Chondrocyte (in vitro differentiated cells): ENCODE measurements at regions not wholly inside any gene's neighbourhood (a gene's known extent, or its start where the extent isn't known, plus 50 kb on each side); places are given as distances from the start of the nearest gene placed in this dataset.

Source experiments
- DNase-seq: peaks from one replicate; pipeline ENCODE4 v3.0.0; 2021; ENCODE audit warnings: mixed read lengths, low spot score
- H3K27ac Mint-ChIP-seq: one replicate; pipeline ENCODE4 v1.8.0; 2021; ENCODE audit warnings: mild to moderate bottlenecking, moderate library complexity, mixed read lengths; ENCODE audit not compliant: unreplicated experiment
- H3K27me3 Mint-ChIP-seq: 2 replicates; pipeline ENCODE4 v1.8.0; 2021; ENCODE audit warnings: low read depth, mixed read lengths
- H3K36me3 Mint-ChIP-seq: 2 replicates; pipeline ENCODE4 v1.8.0; 2021; ENCODE audit warnings: low read depth, mixed read lengths
- H3K4me1 Mint-ChIP-seq: 2 replicates; pipeline ENCODE4 v1.8.0; 2021; ENCODE audit warnings: low read depth, mild to moderate bottlenecking, mixed read lengths
- H3K4me3 Mint-ChIP-seq: one replicate; pipeline ENCODE4 v1.8.0; 2021; ENCODE audit warnings: mild to moderate bottlenecking, moderate library complexity, mixed read lengths; ENCODE audit not compliant: unreplicated experiment
- H3K9me3 Mint-ChIP-seq: 2 replicates; pipeline ENCODE4 v1.8.0; 2021; ENCODE audit warnings: low read depth, mixed read lengths
- TF ChIP-seq, protein P1 (sequence below): fragments of 200-600 bp; sonication (generic); IDR thresholded peaks from 2 replicates; pipeline ENCODE4 v1.5.0; 2021; ENCODE audit warnings: antibody characterized with exemption, mild to moderate bottlenecking, moderate library complexity

DNA sequence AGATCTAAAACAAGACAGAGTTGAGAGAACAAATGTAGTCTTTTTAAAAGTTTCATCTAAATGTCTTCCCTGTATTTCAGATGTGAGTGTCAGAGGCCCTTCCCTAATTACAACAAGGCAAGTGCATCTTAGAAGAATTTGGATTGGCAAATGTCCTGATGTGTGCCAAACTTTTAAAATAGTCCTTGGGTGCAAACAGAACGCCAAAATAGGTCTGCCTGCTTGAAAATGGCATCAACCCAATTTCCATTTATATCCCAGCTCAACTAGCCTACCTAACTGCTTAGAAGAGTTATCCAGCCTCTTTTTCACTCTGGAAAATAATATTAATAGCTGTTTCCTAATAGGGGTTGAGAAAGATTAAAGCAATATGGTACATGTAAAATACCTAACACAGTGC, 311.8 kb upstream of the ARRDC4 start:
- H3K4me1 Mint-ChIP-seq, result peaks cover 11% of the 10 kb centered on the region
- TF ChIP-seq, protein P1, sequence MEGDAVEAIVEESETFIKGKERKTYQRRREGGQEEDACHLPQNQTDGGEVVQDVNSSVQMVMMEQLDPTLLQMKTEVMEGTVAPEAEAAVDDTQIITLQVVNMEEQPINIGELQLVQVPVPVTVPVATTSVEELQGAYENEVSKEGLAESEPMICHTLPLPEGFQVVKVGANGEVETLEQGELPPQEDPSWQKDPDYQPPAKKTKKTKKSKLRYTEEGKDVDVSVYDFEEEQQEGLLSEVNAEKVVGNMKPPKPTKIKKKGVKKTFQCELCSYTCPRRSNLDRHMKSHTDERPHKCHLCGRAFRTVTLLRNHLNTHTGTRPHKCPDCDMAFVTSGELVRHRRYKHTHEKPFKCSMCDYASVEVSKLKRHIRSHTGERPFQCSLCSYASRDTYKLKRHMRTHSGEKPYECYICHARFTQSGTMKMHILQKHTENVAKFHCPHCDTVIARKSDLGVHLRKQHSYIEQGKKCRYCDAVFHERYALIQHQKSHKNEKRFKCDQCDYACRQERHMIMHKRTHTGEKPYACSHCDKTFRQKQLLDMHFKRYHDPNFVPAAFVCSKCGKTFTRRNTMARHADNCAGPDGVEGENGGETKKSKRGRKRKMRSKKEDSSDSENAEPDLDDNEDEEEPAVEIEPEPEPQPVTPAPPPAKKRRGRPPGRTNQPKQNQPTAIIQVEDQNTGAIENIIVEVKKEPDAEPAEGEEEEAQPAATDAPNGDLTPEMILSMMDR, result no peak
- H3K27ac Mint-ChIP-seq, result no peak overlapping the region
- DNase-seq, result no peak
- H3K4me3 Mint-ChIP-seq, result no peak overlapping the region
- peaks cover 13% of the 10 kb centered on the region for H3K27me3 Mint-ChIP-seq
- peaks cover 3% of the 10 kb centered on the region for H3K9me3 Mint-ChIP-seq
- H3K36me3 Mint-ChIP-seq, result peaks cover 2% of the 10 kb centered on the region

DNA sequence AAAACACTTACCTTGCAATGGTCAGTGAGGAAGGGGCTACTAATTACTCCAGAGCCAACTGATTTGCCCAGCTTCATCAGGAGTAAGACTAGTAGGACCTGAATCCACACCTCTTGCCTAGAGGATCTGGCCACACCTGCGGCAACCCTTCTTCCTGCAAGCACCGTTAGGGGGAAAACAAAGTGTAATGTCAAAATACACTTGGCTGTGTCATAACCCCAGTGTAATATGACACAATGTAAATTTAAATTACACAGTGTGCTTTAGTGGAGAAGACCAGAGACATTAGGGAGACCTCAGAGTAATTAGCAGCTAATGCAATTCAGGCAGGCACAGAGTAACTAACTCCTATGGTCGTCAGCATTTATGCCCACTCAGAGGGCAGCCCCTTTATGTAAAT, 308.5 kb upstream of the ARRDC4 start:
- Mint-ChIP-seq H3K36me3 (peaks cover 2% of the 10 kb centered on the region), H3K27me3 (peaks cover 31% of the 10 kb centered on the region), H3K4me1 (peaks cover 11% of the 10 kb centered on the region), H3K27ac (no peak overlapping the region), H3K9me3 (no peaks in the 10 kb centered on the region), H3K4me3 (no peak overlapping the region)
- TF ChIP-seq, protein P1, result no peak
- no peak for DNase-seq

DNA sequence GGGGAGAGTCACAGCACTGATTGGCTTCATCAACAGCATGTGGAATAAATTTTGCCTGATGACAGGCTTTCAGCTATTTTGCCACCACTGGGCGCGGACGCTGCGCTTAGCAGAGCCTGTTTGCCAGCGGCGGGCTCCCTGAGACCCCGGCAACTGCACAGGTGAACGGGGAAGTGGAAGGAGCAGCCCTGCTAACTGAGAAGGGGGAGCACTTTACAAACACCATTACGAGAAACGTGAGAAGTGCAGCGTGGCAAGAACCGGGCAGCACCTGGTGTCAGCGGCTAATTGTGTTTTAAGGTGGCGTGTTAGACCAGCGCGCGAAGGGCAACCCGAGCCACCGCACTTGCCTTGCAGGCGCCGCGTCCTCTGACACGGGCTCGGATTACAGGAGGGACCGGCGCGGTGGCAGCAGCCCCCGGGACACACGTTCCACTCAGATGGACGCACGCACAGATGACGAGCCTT, 307.8 kb upstream of the ARRDC4 start:
- H3K4me1 Mint-ChIP-seq, result peaks cover 11% of the 10 kb centered on the region
- H3K4me3 Mint-ChIP-seq, result peak overlapping the region; percentile 66
- TF ChIP-seq, protein P1, result no peak
- peaks cover 33% of the 10 kb centered on the region for H3K27me3 Mint-ChIP-seq
- peaks cover 2% of the 10 kb centered on the region for H3K36me3 Mint-ChIP-seq
- no peak overlapping the region for H3K27ac Mint-ChIP-seq
- no peaks in the 10 kb centered on the region for H3K9me3 Mint-ChIP-seq
- no peak for DNase-seq

DNA sequence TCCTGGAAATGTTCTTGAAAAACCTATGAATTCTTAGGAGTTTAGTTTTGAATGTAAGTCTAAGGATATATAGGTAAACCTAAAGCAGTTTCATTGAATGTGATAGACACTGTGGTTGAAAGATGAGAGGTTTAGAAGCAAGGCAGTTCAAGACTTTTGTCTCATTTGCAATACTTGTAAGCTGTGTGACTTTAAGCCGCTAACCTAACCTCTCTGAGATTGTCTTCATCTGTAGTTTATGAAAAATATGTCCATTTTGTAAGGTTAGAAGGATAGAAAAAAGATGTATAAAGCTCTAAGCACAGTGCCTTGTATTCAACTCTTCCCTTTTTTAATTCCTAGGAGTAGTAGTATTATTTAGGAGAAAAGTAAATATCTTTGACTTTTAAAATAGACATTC, 306.6 kb upstream of the ARRDC4 start:
- peaks cover 35% of the 10 kb centered on the region for H3K27me3 Mint-ChIP-seq
- DNase-seq, result no peak

DNA sequence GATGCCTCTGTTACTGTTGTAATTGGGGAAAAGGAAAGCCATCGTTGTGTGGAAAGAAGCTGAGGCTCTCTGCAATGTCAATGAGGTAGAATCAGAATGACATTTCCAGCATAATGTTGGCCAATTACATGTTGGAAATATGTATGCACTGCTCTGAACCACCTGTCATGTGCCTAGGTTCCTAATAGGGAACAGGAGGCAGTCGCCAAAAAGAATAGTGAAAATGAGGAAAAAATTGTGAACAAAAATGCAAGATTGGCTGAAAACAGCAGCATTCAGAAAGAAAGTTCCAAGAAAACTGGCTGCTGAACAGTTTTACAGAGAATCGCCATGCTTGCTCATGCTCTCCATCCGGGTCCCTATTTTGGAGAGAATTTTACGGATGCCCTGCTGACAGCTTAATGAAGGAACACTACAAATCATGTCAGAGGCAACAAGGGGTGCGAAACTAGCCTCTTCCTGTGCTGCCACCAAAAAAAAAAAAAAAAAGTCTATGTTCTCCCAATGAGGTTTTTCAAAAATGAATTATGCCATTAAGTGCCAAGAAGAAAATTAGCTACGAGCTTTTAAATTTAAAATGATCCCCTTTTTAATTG, 305.9 kb upstream of the ARRDC4 start:
- peaks cover 2% of the 10 kb centered on the region for H3K36me3 Mint-ChIP-seq
- DNase-seq, result no peak
- TF ChIP-seq, protein P1, result no peak
- peaks cover 38% of the 10 kb centered on the region for H3K27me3 Mint-ChIP-seq
- no peaks in the 10 kb centered on the region for H3K9me3 Mint-ChIP-seq
- no peak overlapping the region for H3K4me3 Mint-ChIP-seq
- H3K27ac Mint-ChIP-seq, result no peak overlapping the region
- peaks cover 11% of the 10 kb centered on the region for H3K4me1 Mint-ChIP-seq

More for the DNA sequence above, 306.6 kb upstream of the ARRDC4 start:
- peaks cover 11% of the 10 kb centered on the region for H3K4me1 Mint-ChIP-seq
- TF ChIP-seq, protein P1, result no peak
- no peak overlapping the region for H3K27ac Mint-ChIP-seq
- no peak overlapping the region for H3K4me3 Mint-ChIP-seq
- H3K9me3 Mint-ChIP-seq, result no peaks in the 10 kb centered on the region
- H3K36me3 Mint-ChIP-seq, result peaks cover 2% of the 10 kb centered on the region
